Stimulated activated CD4-positive, alpha-beta T cell treated with anti-CD3 and anti-CD28 coated beads, Interleukin-4, amount 100 ng/mL, for 1 hour (primary cell): ENCODE measurements at regions not wholly inside any gene's neighbourhood (a gene's known extent, or its start where the extent isn't known, plus 50 kb on each side); places are given as distances from the start of the nearest gene placed in this dataset.

Experiments used
- DNase-seq: peaks from one replicate; pipeline ENCODE4 v3.0.0-alpha.2; 2020

GRCh38 chr9:119047513-119048307 lies 321.5 kb downstream of the BRINP1 start:
- DNase-seq = no peak

GRCh38 chr9:119050281-119050680 lies 319.0 kb downstream of the BRINP1 start:
- DNase-seq = no peak

GRCh38 chr9:119052339-119053030 lies 316.8 kb downstream of the BRINP1 start:
- DNase-seq = no peak

- no peak for DNase-seq
Observed at GRCh38 chr9:119053070-119053469, 316.2 kb downstream of the BRINP1 start.

- DNase-seq = no peak
Observed at GRCh38 chr9:119060629-119061385, 308.4 kb downstream of the BRINP1 start.

- DNase-seq = no peak
Observed at GRCh38 chr9:119071636-119072035, 297.6 kb downstream of the BRINP1 start.

- no peak for DNase-seq
Observed at GRCh38 chr9:119074017-119074416, 295.2 kb downstream of the BRINP1 start.

- no peak for DNase-seq
Observed at GRCh38 chr9:119078015-119078414, 291.2 kb downstream of the BRINP1 start.

GRCh38 chr9:119083673-119084072 lies 285.6 kb downstream of the BRINP1 start:
- no peak for DNase-seq

GRCh38 chr9:119086590-119086989 lies 282.6 kb downstream of the BRINP1 start:
- DNase-seq = no peak

- no peak for DNase-seq
Observed at GRCh38 chr9:119088002-119088547, 281.2 kb downstream of the BRINP1 start.

- DNase-seq = no peak
Observed at GRCh38 chr9:119091074-119091473, 278.2 kb downstream of the BRINP1 start.

GRCh38 chr9:119092125-119092524 lies 277.1 kb downstream of the BRINP1 start:
- DNase-seq = no peak

GRCh38 chr9:119094086-119094485 lies 275.1 kb downstream of the BRINP1 start:
- DNase-seq = no peak

- DNase-seq = no peak
Observed at GRCh38 chr9:119095072-119095471, 274.2 kb downstream of the BRINP1 start.

- DNase-seq = no peak
Observed at GRCh38 chr9:119101048-119101447, 268.2 kb downstream of the BRINP1 start.

GRCh38 chr9:119114681-119115080 lies 254.6 kb downstream of the BRINP1 start:
- no peak for DNase-seq
